HepG2 (cell line): ENCODE measurements at regions not wholly inside any gene's neighbourhood (a gene's known extent, or its start where the extent isn't known, plus 50 kb on each side); places are given as distances from the start of the nearest gene placed in this dataset.
"Not testable (repeated sequence)": the region's sequence is repeated elsewhere in the genome, so short reads cannot be mapped to it uniquely, and the experiment has no call there.

Experiments
- ATAC-seq: fragments of 200-7000 bp; cut with Tn5 transposase; 3 replicates; pipeline ENCODE4 v1.9.1; 2020; ENCODE audit warnings: mild to moderate bottlenecking, moderate library complexity
- BruUV-seq: library from RNA; stranded (reverse); fragments of 400-500 nt; replicated peaks from 2 replicates; lab custom pipeline; 2021; lab: Mats Ljungman, UMichigan
- CTCF ChIA-PET: fragments of 300-600 bp; formaldehyde crosslinking; extraction: SDS; loops from one replicate; lab custom pipeline; 2021; ENCODE audit warnings: low total read pairs, inconsistent platforms, low intra/inter-chr PET ratio; lab: Yijun Ruan, JAX
- POLR2A ChIA-PET: fragments of 350-600 bp; sonication (Branson Sonifier 250); formaldehyde crosslinking; loops from one replicate; lab custom pipeline; 2020; ENCODE audit warnings: antibody characterized with exemption, inconsistent platforms; lab: Yijun Ruan, JAX
- DNase-seq: peaks from one replicate; pipeline ENCODE4 v3.0.0-alpha.2; 2015; ENCODE audit warnings: low spot score
- FAIRE-seq: peaks from 3 replicates; lab custom pipeline; 2011; peaks lifted over from hg19 to GRCh38; lab: Jason Lieb, UNC
- H2AFZ ChIP-seq: one replicate; pipeline ENCODE4 v1.6.1; 2011; ENCODE audit warnings: low read length, inconsistent platforms
- H3K27ac ChIP-seq: fragments of 300-600 bp; 3 replicates; pipeline ENCODE4 v1.8.0; 2011; ENCODE audit warnings: mixed run types, mild to moderate bottlenecking, mixed read lengths, low read length, inconsistent platforms; ENCODE audit not compliant: insufficient read depth; ENCODE audit errors: extremely low read length
- H3K27me3 ChIP-seq, 2 experiments: fragments of 200-600 bp in 1 of 2; 2 replicates in 1 of 2; 3 replicates in 1 of 2; pipeline versions ENCODE4 v1.6.0 to v1.8.0; 2011; ENCODE audit warnings: low read length in 2 of 2, mild to moderate bottlenecking in 2 of 2, moderate library complexity in 2 of 2, inconsistent platforms in 1 of 2; ENCODE audit not compliant: insufficient read depth in 2 of 2, control insufficient read depth in 1 of 2
- H3K36me3 ChIP-seq, 2 experiments: fragments of 200-600 bp in 1 of 2; replicated peaks in 1 of 2; 2 replicates in 1 of 2; 3 replicates in 1 of 2; pipeline versions ENCODE4 v1.5.1 to v1.8.0; 2011; ENCODE audit warnings: low read length in 2 of 2, inconsistent platforms in 1 of 2; ENCODE audit not compliant: insufficient read depth in 2 of 2, control insufficient read depth in 1 of 2
- H3K4me1 ChIP-seq: 2 replicates; pipeline ENCODE4 v1.5.1; 2012; ENCODE audit warnings: low read length, inconsistent platforms; ENCODE audit not compliant: insufficient read depth
- H3K4me2 ChIP-seq: 2 replicates; pipeline ENCODE4 v1.6.0; 2011; ENCODE audit warnings: low read depth, low read length, inconsistent platforms
- H3K4me3 ChIP-seq, 3 experiments: fragments of 200-600 bp in 1 of 3; sonication (generic), shearing (Covaris generic) in 1 of 3; replicated peaks in 1 of 3; 2 replicates each; pipeline ENCODE4 v1.5.1; 2011 to 2016; ENCODE audit warnings: low read length in 3 of 3, inconsistent platforms in 2 of 3, low read depth in 2 of 3, mild to moderate bottlenecking in 2 of 3, control low read depth in 1 of 3, mixed read lengths in 1 of 3; ENCODE audit not compliant: insufficient read depth in 1 of 3
- H3K79me2 ChIP-seq: one replicate; pipeline ENCODE4 v1.6.1; 2011; ENCODE audit warnings: low read length, inconsistent platforms; ENCODE audit not compliant: insufficient read depth
- H3K9ac ChIP-seq: 2 replicates; pipeline ENCODE4 v1.6.0; 2011; ENCODE audit warnings: mild to moderate bottlenecking, low read depth, low read length, inconsistent platforms; ENCODE audit not compliant: insufficient read depth
- H3K9me3 ChIP-seq: 2 replicates; pipeline ENCODE4 v1.5.1; 2012; ENCODE audit warnings: mild to moderate bottlenecking, low read length
- H4K20me1 ChIP-seq: 2 replicates; pipeline ENCODE4 v1.6.0; 2011; ENCODE audit warnings: inconsistent platforms, mild to moderate bottlenecking, low read length, moderate library complexity; ENCODE audit not compliant: insufficient read depth
- AGO1 ChIP-seq: fragments of 200-400 bp; formaldehyde crosslinking; IDR thresholded peaks from 2 replicates; pipeline ENCODE4 v1.6.1; 2017; ENCODE audit warnings: mild to moderate bottlenecking, low read depth, low read length, moderate library complexity; ENCODE audit not compliant: poor library complexity, severe bottlenecking
- ZNF383 ChIP-seq: sonication (generic); formaldehyde crosslinking; IDR thresholded peaks from 2 replicates; pipeline ENCODE4 v1.4.0; 2020; ENCODE audit warnings: missing genetic modification reagents, mild to moderate bottlenecking, borderline replicate concordance
- WGBS: methylation state at CpG from one replicate; pipeline ENCODE4 v1.1.6; 2017; ENCODE audit warnings: low lambda C conversion rate; 5-methylcytosine and 5-hydroxymethylcytosine counted together
- in situ Hi-C: cut with HindIII; loops from 2 replicates; pipeline ENCODE4 v1.10.0; 2017; ENCODE audit warnings: low pct_unique_long_range_greater_than_20kb; ENCODE audit not compliant: extremely low pct_ligation_motif_present
- intact Hi-C: fragments of 100-400 bp; cut with micrococcal nuclease; formaldehyde crosslinking; loops from one replicate; pipeline ENCODE4 v1.10.0; 2022; ENCODE audit not compliant: unreplicated experiment
- TF ChIP-seq, protein P1 (sequence below): sonication (generic); formaldehyde crosslinking; IDR thresholded peaks from 2 replicates; pipeline ENCODE4 v1.4.0; 2020; ENCODE audit warnings: missing genetic modification reagents, low read depth, mild to moderate bottlenecking, borderline replicate concordance
- TF ChIP-seq, protein P2 (sequence below): fragments of 450-650 bp; IDR thresholded peaks from 2 replicates; pipeline ENCODE4 v1.6.1; 2016

DNA sequence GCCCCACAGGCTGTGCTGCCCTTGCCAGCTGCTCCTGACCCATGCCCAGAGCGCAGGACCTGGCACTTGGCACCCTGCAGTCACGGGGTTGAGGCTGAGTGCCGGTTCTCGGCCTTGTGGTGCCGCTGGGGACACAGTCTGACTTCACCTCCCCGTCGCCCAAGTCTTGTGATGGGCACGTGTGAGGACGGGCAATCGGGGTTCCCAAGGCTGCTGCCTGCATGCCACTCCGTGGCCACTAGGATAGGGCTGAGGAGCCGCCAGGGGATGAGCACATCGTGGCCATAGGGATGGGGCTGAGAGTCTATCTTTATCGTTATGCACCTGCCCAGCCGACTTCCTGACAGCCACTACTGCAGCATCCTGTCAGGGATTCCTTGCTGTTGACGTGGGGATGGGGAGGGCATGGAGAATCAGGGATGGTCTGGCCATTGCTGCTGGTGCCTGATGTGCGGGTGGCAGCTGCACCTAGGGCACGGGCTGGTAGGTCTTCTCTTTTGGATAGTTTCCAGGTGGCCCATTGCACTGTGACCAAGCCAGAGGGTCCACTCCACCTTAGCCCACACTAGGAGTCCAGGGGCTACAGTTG is 243.5 kb downstream of the FOXD4L6 start:
- WGBS = 10% methylated on average over 5 of the region's 18 CpGs
- BruUV-seq, H3K4me3 ChIP-seq, in situ Hi-C loops, ATAC-seq, H2AFZ ChIP-seq, H3K27ac ChIP-seq, H3K4me2 ChIP-seq, intact Hi-C loops, DNase-seq, POLR2A ChIA-PET, H3K36me3 ChIP-seq, CTCF ChIA-PET, FAIRE-seq, H3K79me2 ChIP-seq, H3K9ac ChIP-seq, H4K20me1 ChIP-seq, H3K27me3 ChIP-seq: not testable (repeated sequence)
- Histone ChIP-seq H3K9me3 (peaks cover 49% of the 10 kb centered on the region; the same call in 1 of the 2 replicates), H3K4me1 (peaks cover 11% of the 10 kb centered on the region; the same call in 1 of the 2 replicates)

DNA sequence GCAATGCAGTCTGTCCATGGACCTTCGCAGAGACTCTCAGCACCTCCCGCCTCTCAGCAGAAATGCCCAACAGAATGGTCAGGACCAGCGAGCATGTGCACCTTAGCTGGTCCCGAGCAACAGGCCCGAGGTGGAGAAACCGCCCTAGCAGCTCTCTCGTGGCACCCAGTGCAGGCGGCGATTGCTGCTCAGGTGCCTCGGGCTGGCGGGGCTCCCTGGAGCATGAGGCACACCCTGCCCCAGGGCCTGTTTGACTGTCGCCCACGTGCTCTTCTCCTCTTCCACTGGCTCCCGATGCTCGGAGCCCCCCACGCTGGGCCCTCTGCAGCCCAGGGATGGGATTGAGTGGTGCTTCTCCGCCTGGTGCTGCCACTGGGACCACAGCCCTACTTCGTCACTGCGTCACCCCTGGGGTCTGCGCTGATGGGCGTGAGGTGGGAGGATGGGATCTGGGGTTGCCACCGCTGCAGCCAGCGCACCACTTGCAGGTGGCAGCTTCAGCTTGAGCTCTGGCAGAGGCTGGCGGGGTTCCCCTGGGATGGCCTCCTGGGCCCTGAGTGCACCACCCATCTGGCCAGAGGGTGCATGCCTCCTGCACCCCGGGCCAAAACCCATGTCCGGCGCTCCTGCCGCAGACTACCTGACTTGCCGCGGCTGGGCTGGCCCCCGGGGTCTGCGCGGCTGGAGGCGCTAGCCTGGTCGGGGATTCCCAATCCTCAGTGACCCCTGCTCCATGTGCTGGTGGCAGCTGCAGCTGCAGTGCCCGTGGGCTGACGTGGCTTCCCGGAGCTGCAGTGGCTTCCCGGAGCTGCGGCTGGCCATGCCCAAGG is 244.2 kb downstream of the FOXD4L6 start:
- intact Hi-C loops = no loop called here
- BruUV-seq = no TSS peak
- no peaks in the 10 kb centered on the region for H3K36me3 ChIP-seq
- POLR2A ChIA-PET = no interaction called here
- H3K27ac ChIP-seq = no peak overlapping the region
- WGBS = 70% methylated on average over 30 of the region's 40 CpGs
- no peak overlapping the region for H3K4me2 ChIP-seq
- peaks cover 48% of the 10 kb centered on the region; the same call in 1 of the 2 replicates for H3K9me3 ChIP-seq
- no peak for TF ChIP-seq ZNF383 (CRISPR knock-in tag)
- TF ChIP-seq, protein P1, sequence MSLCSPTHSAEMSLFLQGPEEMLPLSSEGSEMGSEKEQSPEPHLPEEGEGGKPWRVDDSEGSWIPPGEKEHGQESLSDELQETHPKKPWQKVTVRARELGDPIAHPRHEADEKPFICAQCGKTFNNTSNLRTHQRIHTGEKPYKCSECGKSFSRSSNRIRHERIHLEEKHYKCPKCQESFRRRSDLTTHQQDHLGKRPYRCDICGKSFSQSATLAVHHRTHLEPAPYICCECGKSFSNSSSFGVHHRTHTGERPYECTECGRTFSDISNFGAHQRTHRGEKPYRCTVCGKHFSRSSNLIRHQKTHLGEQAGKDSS (CRISPR knock-in tag) = no peak
- peak; percentile 37 for TF ChIP-seq AGO1
- TF ChIP-seq, protein P2, sequence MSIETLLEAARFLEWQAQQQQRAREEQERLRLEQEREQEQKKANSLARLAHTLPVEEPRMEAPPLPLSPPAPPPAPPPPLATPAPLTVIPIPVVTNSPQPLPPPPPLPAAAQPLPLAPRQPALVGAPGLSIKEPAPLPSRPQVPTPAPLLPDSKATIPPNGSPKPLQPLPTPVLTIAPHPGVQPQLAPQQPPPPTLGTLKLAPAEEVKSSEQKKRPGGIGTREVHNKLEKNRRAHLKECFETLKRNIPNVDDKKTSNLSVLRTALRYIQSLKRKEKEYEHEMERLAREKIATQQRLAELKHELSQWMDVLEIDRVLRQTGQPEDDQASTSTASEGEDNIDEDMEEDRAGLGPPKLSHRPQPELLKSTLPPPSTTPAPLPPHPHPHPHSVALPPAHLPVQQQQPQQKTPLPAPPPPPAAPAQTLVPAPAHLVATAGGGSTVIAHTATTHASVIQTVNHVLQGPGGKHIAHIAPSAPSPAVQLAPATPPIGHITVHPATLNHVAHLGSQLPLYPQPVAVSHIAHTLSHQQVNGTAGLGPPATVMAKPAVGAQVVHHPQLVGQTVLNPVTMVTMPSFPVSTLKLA = 0 out of 2 replicates have a peak, but pooled peaks have one; percentile 19
- TF ChIP-seq, all 625 proteins: peak for 2
- peak; percentile 23; the same call in 1 of the 3 replicates for ATAC-seq
- CTCF ChIA-PET = no interaction called here
- no peak for FAIRE-seq
- H3K79me2 ChIP-seq = no peaks in the 10 kb centered on the region
- no peak overlapping the region for H3K4me3 ChIP-seq
- no peak overlapping the region for H3K9ac ChIP-seq
- in situ Hi-C loops = no loop called here
- no peak overlapping the region for H2AFZ ChIP-seq
- no peak for DNase-seq
- peaks cover 11% of the 10 kb centered on the region; the same call in 1 of the 2 replicates for H3K4me1 ChIP-seq
- H3K27me3 ChIP-seq = no peaks in the 10 kb centered on the region
- H4K20me1 ChIP-seq = no peaks in the 10 kb centered on the region

- in situ Hi-C loops, H3K9ac ChIP-seq, FAIRE-seq, H3K36me3 ChIP-seq, H3K79me2 ChIP-seq, H4K20me1 ChIP-seq, H3K4me2 ChIP-seq, H3K4me3 ChIP-seq, intact Hi-C loops, H2AFZ ChIP-seq, BruUV-seq, H3K27me3 ChIP-seq, ATAC-seq, H3K27ac ChIP-seq, POLR2A ChIA-PET, DNase-seq, CTCF ChIA-PET: not testable (repeated sequence)
- Histone ChIP-seq H3K9me3 (peaks cover 45% of the 10 kb centered on the region; the same call in 1 of the 2 replicates), H3K4me1 (peaks cover 11% of the 10 kb centered on the region; the same call in 1 of the 2 replicates)
- 70% methylated on average over 20 of the region's 20 CpGs for WGBS
Observed at GRCh38 chr9:40883423-40884071, 244.9 kb downstream of the FOXD4L6 start.
